Neural crest cell (in vitro differentiated cells): ENCODE measurements at regions not wholly inside any gene's neighbourhood (a gene's known extent, or its start where the extent isn't known, plus 50 kb on each side); places are given as distances from the start of the nearest gene placed in this dataset.

ENCODE experiments used
- DNase-seq: peaks from one replicate; pipeline ENCODE4 v3.0.0; 2021; ENCODE audit warnings: low read depth, mixed read lengths, low spot score
- H3K27ac Mint-ChIP-seq: one replicate; pipeline ENCODE4 v1.8.0; 2021; ENCODE audit warnings: mild to moderate bottlenecking, mixed read lengths; ENCODE audit not compliant: unreplicated experiment
- H3K27me3 Mint-ChIP-seq: 2 replicates; pipeline ENCODE4 v1.8.0; 2021; ENCODE audit warnings: low read depth, mild to moderate bottlenecking, mixed read lengths
- H3K36me3 Mint-ChIP-seq: 2 replicates; pipeline ENCODE4 v1.8.0; 2021; ENCODE audit warnings: low read depth, mild to moderate bottlenecking, mixed read lengths
- H3K4me1 Mint-ChIP-seq: 2 replicates; pipeline ENCODE4 v1.8.0; 2021; ENCODE audit warnings: mixed read lengths
- H3K4me3 Mint-ChIP-seq: one replicate; pipeline ENCODE4 v1.8.0; 2021; ENCODE audit warnings: mild to moderate bottlenecking, mixed read lengths
- H3K9me3 Mint-ChIP-seq: 2 replicates; pipeline ENCODE4 v1.8.0; 2021; ENCODE audit warnings: mixed read lengths
- TF ChIP-seq, protein P1 (sequence below): fragments of 200-600 bp; sonication (generic); conservative IDR thresholded peaks from 2 replicates; pipeline ENCODE4 v1.5.0; 2021; ENCODE audit warnings: antibody characterized with exemption, mild to moderate bottlenecking

DNA sequence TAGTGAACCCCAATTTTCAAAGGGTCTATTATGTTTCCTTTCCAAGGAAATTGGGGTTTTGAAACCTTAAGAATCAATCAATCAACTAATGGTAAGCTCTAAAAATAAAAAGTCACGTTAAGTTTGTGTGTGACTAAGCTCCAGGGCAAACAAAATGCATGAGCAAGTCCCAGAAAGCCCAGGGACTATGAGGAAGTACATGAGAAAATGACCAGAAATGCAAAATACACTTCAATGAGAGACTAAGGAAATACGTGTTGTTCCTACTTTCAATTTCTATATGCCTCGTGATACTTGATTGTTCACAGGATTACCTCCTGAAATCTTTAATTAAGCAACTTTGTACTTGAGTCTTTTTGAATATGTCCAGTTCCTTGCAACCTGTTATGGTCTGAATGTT lies 684.4 kb upstream of the SYT4 start:
- Mint-ChIP-seq H3K36me3 (no peaks in the 10 kb centered on the region), H3K4me1 (no peaks in the 10 kb centered on the region), H3K27ac (no peak overlapping the region), H3K9me3 (no peaks in the 10 kb centered on the region), H3K4me3 (no peak overlapping the region), H3K27me3 (no peaks in the 10 kb centered on the region)
- TF ChIP-seq, protein P1, sequence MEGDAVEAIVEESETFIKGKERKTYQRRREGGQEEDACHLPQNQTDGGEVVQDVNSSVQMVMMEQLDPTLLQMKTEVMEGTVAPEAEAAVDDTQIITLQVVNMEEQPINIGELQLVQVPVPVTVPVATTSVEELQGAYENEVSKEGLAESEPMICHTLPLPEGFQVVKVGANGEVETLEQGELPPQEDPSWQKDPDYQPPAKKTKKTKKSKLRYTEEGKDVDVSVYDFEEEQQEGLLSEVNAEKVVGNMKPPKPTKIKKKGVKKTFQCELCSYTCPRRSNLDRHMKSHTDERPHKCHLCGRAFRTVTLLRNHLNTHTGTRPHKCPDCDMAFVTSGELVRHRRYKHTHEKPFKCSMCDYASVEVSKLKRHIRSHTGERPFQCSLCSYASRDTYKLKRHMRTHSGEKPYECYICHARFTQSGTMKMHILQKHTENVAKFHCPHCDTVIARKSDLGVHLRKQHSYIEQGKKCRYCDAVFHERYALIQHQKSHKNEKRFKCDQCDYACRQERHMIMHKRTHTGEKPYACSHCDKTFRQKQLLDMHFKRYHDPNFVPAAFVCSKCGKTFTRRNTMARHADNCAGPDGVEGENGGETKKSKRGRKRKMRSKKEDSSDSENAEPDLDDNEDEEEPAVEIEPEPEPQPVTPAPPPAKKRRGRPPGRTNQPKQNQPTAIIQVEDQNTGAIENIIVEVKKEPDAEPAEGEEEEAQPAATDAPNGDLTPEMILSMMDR: no peak
- DNase-seq: no peak

DNA sequence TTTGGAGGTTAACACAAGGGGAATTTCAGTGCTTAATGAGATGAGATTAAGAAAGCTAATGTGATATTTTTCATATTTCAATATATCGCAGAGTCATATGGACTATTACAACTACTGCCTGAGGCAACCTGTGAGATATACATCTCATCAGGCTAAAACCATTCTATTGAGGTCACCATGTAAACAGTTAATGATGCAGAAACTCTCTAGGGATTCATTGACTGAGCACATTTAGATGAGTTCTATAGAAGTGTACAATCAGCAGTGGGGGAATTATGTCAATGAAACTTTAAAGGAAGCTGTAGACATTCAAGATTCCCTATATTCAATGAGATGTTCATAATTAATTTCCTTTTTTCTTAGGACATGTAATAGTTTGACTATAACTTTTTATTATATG lies 687.4 kb upstream of the SYT4 start:
- DNase-seq: no peak
- H3K4me3 Mint-ChIP-seq: no peak overlapping the region
- H3K9me3 Mint-ChIP-seq: no peaks in the 10 kb centered on the region
- no peaks in the 10 kb centered on the region for H3K27me3 Mint-ChIP-seq
- no peaks in the 10 kb centered on the region for H3K4me1 Mint-ChIP-seq
- H3K27ac Mint-ChIP-seq: no peak overlapping the region
- TF ChIP-seq, protein P1: no peak
- H3K36me3 Mint-ChIP-seq: no peaks in the 10 kb centered on the region

DNA sequence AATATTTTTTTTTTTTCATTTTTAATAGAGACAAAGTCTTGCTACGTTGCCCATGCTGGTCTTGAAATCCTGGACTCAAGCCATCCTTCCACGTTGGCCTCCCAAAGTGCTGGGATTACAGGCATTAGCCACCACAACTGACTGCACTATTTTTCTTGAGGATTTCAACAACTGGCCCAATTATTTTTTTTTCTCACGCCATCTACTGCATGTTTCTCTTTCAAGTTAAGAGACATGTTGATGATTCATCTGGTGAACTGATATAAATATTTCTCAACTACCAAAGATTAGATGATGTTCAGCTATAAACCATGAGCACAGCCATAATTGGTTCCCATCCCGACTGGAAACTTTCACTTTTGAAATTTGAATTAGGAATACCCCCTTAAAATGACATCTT lies 688.4 kb upstream of the SYT4 start:
- Mint-ChIP-seq H3K4me3 (no peak overlapping the region), H3K36me3 (no peaks in the 10 kb centered on the region), H3K4me1 (no peaks in the 10 kb centered on the region), H3K27ac (no peak overlapping the region), H3K9me3 (no peaks in the 10 kb centered on the region), H3K27me3 (no peaks in the 10 kb centered on the region)
- TF ChIP-seq, protein P1: no peak
- no peak for DNase-seq

DNA sequence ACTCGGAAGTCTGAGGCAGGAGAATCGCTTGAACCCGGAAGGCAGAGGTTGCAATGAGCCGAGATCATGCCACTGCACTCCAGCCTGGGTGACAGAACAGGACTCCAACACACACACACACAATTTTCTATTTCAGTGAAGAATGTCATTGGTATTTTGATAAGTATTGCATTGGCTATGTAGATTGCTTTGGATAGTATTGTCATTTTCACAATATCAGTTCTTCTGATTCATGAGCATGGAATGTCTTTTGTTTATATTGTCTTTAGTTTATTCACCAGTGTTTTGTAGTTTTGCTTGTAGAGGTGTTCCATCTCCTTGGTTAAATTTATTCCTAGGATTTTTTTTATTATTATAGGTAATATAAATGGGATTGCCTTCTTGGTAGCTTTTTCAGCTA lies 693.4 kb upstream of the SYT4 start:
- Mint-ChIP-seq H3K27ac (no peak overlapping the region), H3K36me3 (no peaks in the 10 kb centered on the region), H3K9me3 (no peaks in the 10 kb centered on the region), H3K4me1 (no peaks in the 10 kb centered on the region), H3K27me3 (no peaks in the 10 kb centered on the region), H3K4me3 (no peak overlapping the region)
- DNase-seq: no peak
- TF ChIP-seq, protein P1: no peak

DNA sequence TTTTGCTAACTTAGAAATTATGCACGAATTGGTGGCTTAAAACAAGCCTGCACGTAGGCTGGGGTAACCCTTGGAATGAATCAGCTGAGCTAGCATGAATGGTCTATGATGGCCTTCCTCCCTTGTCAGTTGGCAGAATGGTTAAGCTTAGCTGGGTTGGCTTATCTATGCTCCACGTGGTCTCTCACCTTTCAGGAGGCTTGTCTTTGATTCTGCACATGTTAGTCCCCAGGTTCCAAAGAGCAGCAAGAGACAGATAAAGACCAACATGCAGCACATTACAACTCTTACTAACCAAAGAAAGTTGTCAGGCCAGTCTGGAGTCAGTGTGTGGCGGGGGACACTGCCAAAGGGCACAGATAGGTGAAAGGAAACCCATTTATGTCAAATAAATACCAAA lies 700.9 kb upstream of the SYT4 start:
- Mint-ChIP-seq H3K27me3 (no peaks in the 10 kb centered on the region), H3K4me3 (no peak overlapping the region)

More for the DNA sequence above, 700.9 kb upstream of the SYT4 start:
- no peaks in the 10 kb centered on the region for H3K9me3 Mint-ChIP-seq
- no peak overlapping the region for H3K27ac Mint-ChIP-seq
- no peak for DNase-seq
- TF ChIP-seq, protein P1: no peak
- H3K36me3 Mint-ChIP-seq: no peaks in the 10 kb centered on the region
- no peaks in the 10 kb centered on the region for H3K4me1 Mint-ChIP-seq
